Kidney (tissue), 13 donors: ENCODE measurements at regions not wholly inside any gene's neighbourhood (a gene's known extent, or its start where the extent isn't known, plus 50 kb on each side); places are given as distances from the start of the nearest gene placed in this dataset.
"Not testable (repeated sequence)": the region's sequence is repeated elsewhere in the genome, so short reads cannot be mapped to it uniquely, and the experiment has no call there.

ENCODE experiments used
- DNase-seq, 5 donors: peaks; one replicate each; pipeline ENCODE4 v3.0.0-alpha.2; 2013 to 2020
- FAIRE-seq: peaks from 2 replicates; lab custom pipeline; 2012; peaks lifted over from hg19 to GRCh38; lab: Jason Lieb, UNC
- H3K27ac ChIP-seq, 2 donors: one replicate each; pipeline ENCODE4 v1.7.0; 2013; ENCODE audit warnings: low read depth in 2 of 2, low read length in 2 of 2, inconsistent platforms in 1 of 2
- H3K27me3 ChIP-seq: one replicate; pipeline ENCODE4 v1.7.1; 2013; ENCODE audit warnings: low read length, inconsistent platforms; ENCODE audit not compliant: control insufficient read depth, insufficient read depth
- H3K36me3 ChIP-seq, 3 donors: one replicate each; pipeline versions ENCODE4 v1.7.0 to v1.7.1; 2013; ENCODE audit warnings: low read length in 3 of 3, control low read depth in 1 of 3, inconsistent platforms in 1 of 3; ENCODE audit not compliant: insufficient read depth in 3 of 3, control insufficient read depth in 2 of 3
- H3K4me1 ChIP-seq, 3 donors: one replicate each; pipeline versions ENCODE4 v1.7.0 to v1.7.1; 2013; ENCODE audit warnings: low read length in 3 of 3, inconsistent platforms in 1 of 3, low read depth in 1 of 3; ENCODE audit not compliant: control insufficient read depth in 2 of 3, insufficient read depth in 2 of 3
- H3K4me3 ChIP-seq, 3 donors: one replicate each; pipeline versions ENCODE4 v1.7.0 to v1.8.1; 2013; ENCODE audit warnings: low read length in 3 of 3, control low read depth in 1 of 3, inconsistent platforms in 1 of 3
- H3K9ac ChIP-seq, 3 donors: one replicate each; pipeline versions ENCODE4 v1.7.0 to v1.7.1; 2013; ENCODE audit warnings: low read length in 3 of 3, control low read depth in 1 of 3, inconsistent platforms in 1 of 3
- H3K9me3 ChIP-seq, 3 donors: one replicate each; pipeline versions ENCODE4 v1.7.0 to v1.7.1; 2013; ENCODE audit warnings: low read length in 3 of 3, control low read depth in 1 of 3, inconsistent platforms in 1 of 3; ENCODE audit not compliant: control insufficient read depth in 2 of 3, insufficient read depth in 1 of 3
- intact Hi-C: fragments of 100-400 bp; cut with DNase I; formaldehyde crosslinking; loops from one replicate; pipeline ENCODE4 v1.11.1; 2022
- TF ChIP-seq, protein P1 (sequence below): IDR thresholded peaks from 3 replicates; pipeline ENCODE4 v1.5.1; 2012; ENCODE audit warnings: mild to moderate bottlenecking, moderate library complexity, borderline replicate concordance; ENCODE audit not compliant: insufficient read depth; ENCODE audit errors: extremely low read depth
- donor health status: control.
- donor health status: control.
- donor health status: control.
- donor health status: control.
- donor health status: control.
- donor health status: DM: yes; HTN: yes; CAD: no.
- donor health status: Normal renal cell carcinoma (clear cell type).

DNA sequence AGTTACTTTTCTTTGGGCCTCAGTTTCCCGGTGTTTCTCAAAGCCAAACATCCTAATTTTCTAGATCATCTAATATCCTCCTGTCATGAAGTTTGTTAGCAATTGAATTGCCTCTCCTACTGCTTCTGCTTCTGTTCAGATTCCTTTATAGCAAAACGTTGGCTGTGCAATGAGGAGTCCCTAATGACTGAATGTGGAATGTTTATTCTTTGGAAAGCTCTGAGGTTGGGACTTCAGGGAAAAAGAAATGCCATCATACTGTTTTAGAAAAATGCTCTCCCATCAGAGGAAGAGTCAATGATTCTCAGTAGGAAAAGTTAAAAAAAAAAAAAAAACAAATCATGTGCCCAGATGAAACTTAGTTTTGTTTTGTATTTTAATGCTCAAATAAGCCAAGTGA, 268.7 kb upstream of the PAPPA start:
- H3K9me3 ChIP-seq = no peaks in the 10 kb centered on the region
- TF ChIP-seq, protein P1, sequence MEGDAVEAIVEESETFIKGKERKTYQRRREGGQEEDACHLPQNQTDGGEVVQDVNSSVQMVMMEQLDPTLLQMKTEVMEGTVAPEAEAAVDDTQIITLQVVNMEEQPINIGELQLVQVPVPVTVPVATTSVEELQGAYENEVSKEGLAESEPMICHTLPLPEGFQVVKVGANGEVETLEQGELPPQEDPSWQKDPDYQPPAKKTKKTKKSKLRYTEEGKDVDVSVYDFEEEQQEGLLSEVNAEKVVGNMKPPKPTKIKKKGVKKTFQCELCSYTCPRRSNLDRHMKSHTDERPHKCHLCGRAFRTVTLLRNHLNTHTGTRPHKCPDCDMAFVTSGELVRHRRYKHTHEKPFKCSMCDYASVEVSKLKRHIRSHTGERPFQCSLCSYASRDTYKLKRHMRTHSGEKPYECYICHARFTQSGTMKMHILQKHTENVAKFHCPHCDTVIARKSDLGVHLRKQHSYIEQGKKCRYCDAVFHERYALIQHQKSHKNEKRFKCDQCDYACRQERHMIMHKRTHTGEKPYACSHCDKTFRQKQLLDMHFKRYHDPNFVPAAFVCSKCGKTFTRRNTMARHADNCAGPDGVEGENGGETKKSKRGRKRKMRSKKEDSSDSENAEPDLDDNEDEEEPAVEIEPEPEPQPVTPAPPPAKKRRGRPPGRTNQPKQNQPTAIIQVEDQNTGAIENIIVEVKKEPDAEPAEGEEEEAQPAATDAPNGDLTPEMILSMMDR = no peak
- H3K4me1 ChIP-seq = no peaks in the 10 kb centered on the region
- DNase-seq (no peak), FAIRE-seq (no peak)
- no peaks in the 10 kb centered on the region for H3K36me3 ChIP-seq
- H3K27me3 ChIP-seq = no peaks in the 10 kb centered on the region
- H3K9ac ChIP-seq = no peak overlapping the region
- intact Hi-C loops = no loop called here
- no peak overlapping the region for H3K27ac ChIP-seq
- no peak overlapping the region for H3K4me3 ChIP-seq

GRCh38 chr9:115888131-115888530, 265.5 kb upstream of the PAPPA start:
- no peak for DNase-seq
- no peak for FAIRE-seq
- no peak overlapping the region for H3K27ac ChIP-seq

DNA sequence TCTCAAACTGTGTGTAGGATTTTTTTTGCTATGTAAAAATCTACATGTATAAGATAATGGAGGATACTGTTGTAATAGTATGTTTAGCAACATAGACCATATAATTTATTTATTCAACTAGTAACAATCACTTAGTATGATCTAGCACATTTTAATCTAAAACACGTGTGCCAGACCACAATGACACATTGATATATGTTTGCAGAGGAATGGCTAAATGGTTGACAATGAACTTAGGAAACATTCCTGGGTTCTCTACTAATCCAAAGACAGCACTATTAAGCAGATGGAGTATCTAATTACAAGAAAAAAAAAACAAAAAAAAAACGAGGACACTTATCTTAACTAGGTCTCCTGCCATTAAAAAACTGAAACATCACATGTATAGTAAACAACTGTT, 261.7 kb upstream of the PAPPA start:
- H3K27me3 ChIP-seq = no peaks in the 10 kb centered on the region
- H3K36me3 ChIP-seq = no peaks in the 10 kb centered on the region
- TF ChIP-seq, protein P1 = no peak
- no peaks in the 10 kb centered on the region for H3K4me1 ChIP-seq
- intact Hi-C loops = no loop called here
- DNase-seq (no peak), FAIRE-seq (no peak)
- no peak overlapping the region for H3K27ac ChIP-seq
- H3K9ac ChIP-seq = no peak overlapping the region
- H3K4me3 ChIP-seq = no peak overlapping the region
- H3K9me3 ChIP-seq = no peaks in the 10 kb centered on the region

More at GRCh38 chr9:115888131-115888530, 265.5 kb upstream of the PAPPA start:
- TF ChIP-seq, protein P1 = no peak
- no peak overlapping the region for H3K9ac ChIP-seq
- H3K36me3 ChIP-seq = no peaks in the 10 kb centered on the region
- no peaks in the 10 kb centered on the region for H3K9me3 ChIP-seq
- no peak overlapping the region for H3K4me3 ChIP-seq
- intact Hi-C loops = no loop called here
- no peaks in the 10 kb centered on the region for H3K4me1 ChIP-seq
- no peaks in the 10 kb centered on the region for H3K27me3 ChIP-seq

DNA sequence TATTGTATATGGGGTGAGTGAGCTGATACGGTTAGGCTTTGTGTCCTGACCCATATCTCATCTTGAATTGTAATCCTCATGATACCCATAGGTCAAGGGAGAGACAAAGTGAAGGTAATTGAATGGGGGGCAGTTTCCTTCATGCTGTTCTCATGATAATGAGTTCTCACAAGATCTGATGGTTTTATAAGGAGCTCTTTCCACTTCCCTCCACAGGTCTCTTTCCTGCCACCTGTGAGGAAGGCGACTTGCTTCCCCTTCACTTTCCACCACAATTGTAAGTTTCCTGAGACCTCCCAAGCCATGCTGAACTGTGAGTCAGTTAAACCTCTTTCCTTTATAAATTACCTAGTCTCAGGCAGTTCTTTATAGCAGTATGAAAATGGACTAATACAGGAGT, 255.1 kb upstream of the PAPPA start:
- H3K4me1 ChIP-seq, intact Hi-C loops, H3K9ac ChIP-seq, H3K9me3 ChIP-seq, H3K4me3 ChIP-seq, DNase-seq, H3K36me3 ChIP-seq, H3K27me3 ChIP-seq, FAIRE-seq, H3K27ac ChIP-seq: not testable (repeated sequence)
